Fibroblast of lung (primary cell): ENCODE measurements at regions not wholly inside any gene's neighbourhood (a gene's known extent, or its start where the extent isn't known, plus 50 kb on each side); places are given as distances from the start of the nearest gene placed in this dataset.

ENCODE experiments used
- DNase-seq, 2 donors: peaks; one replicate each; pipeline versions ENCODE4 v3.0.0 to v3.0.0-alpha.2; 2010; ENCODE audit warnings: low read depth in 2 of 2
- H2AFZ ChIP-seq: 2 replicates; pipeline ENCODE4 v1.5.1; 2012; ENCODE audit warnings: low read length, control low read depth, inconsistent platforms
- H3K27ac ChIP-seq: 2 replicates; pipeline ENCODE4 v1.5.1; 2011; ENCODE audit warnings: low read length, control low read depth; ENCODE audit not compliant: insufficient read depth
- H3K27me3 ChIP-seq: 2 replicates; pipeline ENCODE4 v1.5.1; 2011; ENCODE audit warnings: mild to moderate bottlenecking, low read length; ENCODE audit not compliant: control insufficient read depth, insufficient read depth
- H3K36me3 ChIP-seq: 2 replicates; pipeline ENCODE4 v1.5.1; 2011; ENCODE audit warnings: low read length; ENCODE audit not compliant: control insufficient read depth, insufficient read depth
- H3K4me1 ChIP-seq: 2 replicates; pipeline ENCODE4 v1.5.1; 2011; ENCODE audit warnings: low read length; ENCODE audit not compliant: control insufficient read depth, insufficient read depth; ENCODE audit errors: extremely low read depth
- H3K4me2 ChIP-seq: 2 replicates; pipeline ENCODE4 v1.5.1; 2011; ENCODE audit warnings: low read length, control low read depth; ENCODE audit not compliant: insufficient read depth; ENCODE audit errors: extremely low read depth
- H3K4me3 ChIP-seq, 4 experiments: fragments of 200-600 bp in 1 of 4; sonication (generic) in 1 of 4; replicated peaks in 1 of 4; 2 replicates each; pipeline ENCODE4 v1.5.1; 2011 to 2016; ENCODE audit warnings: low read length in 4 of 4, low read depth in 3 of 4, mild to moderate bottlenecking in 3 of 4, control low read depth in 2 of 4, inconsistent platforms in 1 of 4, mixed read lengths in 1 of 4; ENCODE audit not compliant: insufficient read depth in 1 of 4; ENCODE audit errors: control extremely low read depth in 1 of 4
- H3K79me2 ChIP-seq: 2 replicates; pipeline ENCODE4 v1.5.1; 2012; ENCODE audit warnings: mild to moderate bottlenecking, low read length, inconsistent platforms; ENCODE audit not compliant: control insufficient read depth, insufficient read depth
- H3K9ac ChIP-seq: 2 replicates; pipeline ENCODE4 v1.5.1; 2011; ENCODE audit warnings: mild to moderate bottlenecking, low read length, control low read depth; ENCODE audit not compliant: insufficient read depth
- H3K9me3 ChIP-seq: 2 replicates; pipeline ENCODE4 v1.5.1; 2012; ENCODE audit warnings: low read depth, low read length; ENCODE audit not compliant: control insufficient read depth, insufficient read depth
- H4K20me1 ChIP-seq: 2 replicates; pipeline ENCODE4 v1.5.1; 2011; ENCODE audit warnings: low read length; ENCODE audit not compliant: control insufficient read depth, insufficient read depth; ENCODE audit errors: extremely low read depth
- EZH2 ChIP-seq: IDR thresholded peaks from 2 replicates; pipeline ENCODE4 v1.5.1; 2012; ENCODE audit warnings: low read length, control low read depth, mild to moderate bottlenecking; ENCODE audit errors: missing control alignments
- TF ChIP-seq, protein P1 (sequence below), 2 donors: IDR thresholded peaks in 1 of 2; conservative IDR thresholded peaks in 1 of 2; 1 replicate in 1 of 2; 2 replicates in 1 of 2; pipeline ENCODE4 v1.5.1; 2011 to 2012; ENCODE audit warnings: low read length in 2 of 2, control low read depth in 1 of 2, inconsistent platforms in 1 of 2, low read depth in 1 of 2, mild to moderate bottlenecking in 1 of 2

- no peaks in the 10 kb centered on the region for H4K20me1 ChIP-seq
- H2AFZ ChIP-seq = no peak overlapping the region
- H3K4me2 ChIP-seq = no peak overlapping the region
- DNase-seq = peak in 1 of 2 donors; percentile 59
- H3K79me2 ChIP-seq = no peaks in the 10 kb centered on the region
- H3K4me3 ChIP-seq = no peak overlapping the region
- no peak for TF ChIP-seq EZH2
- TF ChIP-seq, protein P1, sequence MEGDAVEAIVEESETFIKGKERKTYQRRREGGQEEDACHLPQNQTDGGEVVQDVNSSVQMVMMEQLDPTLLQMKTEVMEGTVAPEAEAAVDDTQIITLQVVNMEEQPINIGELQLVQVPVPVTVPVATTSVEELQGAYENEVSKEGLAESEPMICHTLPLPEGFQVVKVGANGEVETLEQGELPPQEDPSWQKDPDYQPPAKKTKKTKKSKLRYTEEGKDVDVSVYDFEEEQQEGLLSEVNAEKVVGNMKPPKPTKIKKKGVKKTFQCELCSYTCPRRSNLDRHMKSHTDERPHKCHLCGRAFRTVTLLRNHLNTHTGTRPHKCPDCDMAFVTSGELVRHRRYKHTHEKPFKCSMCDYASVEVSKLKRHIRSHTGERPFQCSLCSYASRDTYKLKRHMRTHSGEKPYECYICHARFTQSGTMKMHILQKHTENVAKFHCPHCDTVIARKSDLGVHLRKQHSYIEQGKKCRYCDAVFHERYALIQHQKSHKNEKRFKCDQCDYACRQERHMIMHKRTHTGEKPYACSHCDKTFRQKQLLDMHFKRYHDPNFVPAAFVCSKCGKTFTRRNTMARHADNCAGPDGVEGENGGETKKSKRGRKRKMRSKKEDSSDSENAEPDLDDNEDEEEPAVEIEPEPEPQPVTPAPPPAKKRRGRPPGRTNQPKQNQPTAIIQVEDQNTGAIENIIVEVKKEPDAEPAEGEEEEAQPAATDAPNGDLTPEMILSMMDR (conservative IDR thresholded peaks at IDR 0.05 in 1 of 2, IDR thresholded peaks at IDR 0.05 in 1 of 2; ENCODE audit: low read depth in 1 of 2, low read length in 2 of 2) = no peak
- no peaks in the 10 kb centered on the region for H3K4me1 ChIP-seq
- H3K27ac ChIP-seq = no peak overlapping the region
- no peak overlapping the region for H3K9ac ChIP-seq
- no peaks in the 10 kb centered on the region for H3K36me3 ChIP-seq
- H3K9me3 ChIP-seq = no peaks in the 10 kb centered on the region
- H3K27me3 ChIP-seq = no peaks in the 10 kb centered on the region
These were observed 297.4 kb downstream of the ENC1 start for GRCh38 chr5:74342948-74343682.

DNA sequence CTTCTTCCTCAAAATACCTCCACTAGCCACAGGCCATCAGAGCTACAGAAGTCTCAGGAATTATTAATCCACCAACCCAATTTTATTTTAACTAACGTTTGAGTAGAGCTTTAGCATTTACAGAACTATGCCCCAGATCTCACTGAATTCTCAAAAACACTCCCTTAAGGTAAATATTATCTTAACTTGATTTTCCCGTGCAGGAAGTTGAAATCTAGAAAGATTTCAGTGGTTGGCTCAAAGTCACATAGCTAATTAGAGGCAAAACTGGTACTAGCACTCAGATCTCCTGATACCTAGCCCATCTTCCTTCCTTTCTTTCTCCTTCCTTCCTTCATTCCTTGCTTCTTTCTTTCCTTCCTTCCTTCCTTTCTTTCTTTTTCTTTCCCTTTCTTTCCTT is 298.3 kb downstream of the ENC1 start:
- H4K20me1 ChIP-seq = no peaks in the 10 kb centered on the region
- H3K4me2 ChIP-seq = no peak overlapping the region
- H3K9ac ChIP-seq = no peak overlapping the region
- no peak for DNase-seq
- no peak overlapping the region for H3K4me3 ChIP-seq
- H2AFZ ChIP-seq = no peak overlapping the region
- no peaks in the 10 kb centered on the region for H3K27me3 ChIP-seq
- no peaks in the 10 kb centered on the region for H3K36me3 ChIP-seq
- H3K4me1 ChIP-seq = no peaks in the 10 kb centered on the region
- no peaks in the 10 kb centered on the region for H3K79me2 ChIP-seq
- H3K9me3 ChIP-seq = no peaks in the 10 kb centered on the region
- no peak overlapping the region for H3K27ac ChIP-seq
- TF ChIP-seq, protein P1 (conservative IDR thresholded peaks at IDR 0.05 in 1 of 2, IDR thresholded peaks at IDR 0.05 in 1 of 2; ENCODE audit: low read depth in 1 of 2, low read length in 2 of 2) = no peak
- TF ChIP-seq EZH2 = no peak

DNA sequence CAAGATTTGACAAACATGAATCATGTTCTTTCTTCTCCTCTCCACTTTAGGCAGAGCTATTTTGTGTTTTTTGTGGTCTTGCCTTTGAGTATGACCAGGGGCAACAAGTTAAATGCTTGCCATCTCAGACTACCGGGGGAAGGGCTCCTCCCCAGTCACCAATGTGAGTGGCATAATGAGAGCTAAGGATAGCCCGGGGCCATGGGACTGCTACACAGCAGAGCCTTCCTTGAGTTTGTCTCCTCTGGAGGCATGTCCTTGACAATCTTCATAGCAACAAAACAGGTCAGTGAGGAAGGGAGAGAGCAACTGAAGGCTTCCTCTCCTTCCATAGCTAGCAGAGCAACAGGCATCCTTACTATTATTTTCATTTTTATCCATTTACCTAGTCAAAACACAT is 299.3 kb downstream of the ENC1 start:
- Histone ChIP-seq H3K27me3 (no peaks in the 10 kb centered on the region), H4K20me1 (no peaks in the 10 kb centered on the region), H3K9me3 (no peaks in the 10 kb centered on the region), H3K27ac (no peak overlapping the region), H2AFZ (no peak overlapping the region), H3K4me1 (no peaks in the 10 kb centered on the region), H3K36me3 (no peaks in the 10 kb centered on the region), H3K4me2 (no peak overlapping the region), H3K4me3 (no peak overlapping the region), H3K79me2 (no peaks in the 10 kb centered on the region), H3K9ac (no peak overlapping the region)
- TF ChIP-seq, protein P1 (conservative IDR thresholded peaks at IDR 0.05 in 1 of 2, IDR thresholded peaks at IDR 0.05 in 1 of 2; ENCODE audit: low read depth in 1 of 2, low read length in 2 of 2) = no peak
- no peak for TF ChIP-seq EZH2
- DNase-seq = no peak
